ENCODE measurements at regions not wholly inside any gene's neighbourhood (a gene's known extent, or its start where the extent isn't known, plus 50 kb on each side); places are given as distances from the start of the nearest gene placed in this dataset.
"Not testable (repeated sequence)": the region's sequence is repeated elsewhere in the genome, so short reads cannot be mapped to it uniquely, and the experiment has no call there.

- no peak for DNase-seq (ENCODE audit: low spot score)
Observed at GRCh38 chr16:60553090-60553757, 1483.0 kb downstream of the CDH8 start.

DNA sequence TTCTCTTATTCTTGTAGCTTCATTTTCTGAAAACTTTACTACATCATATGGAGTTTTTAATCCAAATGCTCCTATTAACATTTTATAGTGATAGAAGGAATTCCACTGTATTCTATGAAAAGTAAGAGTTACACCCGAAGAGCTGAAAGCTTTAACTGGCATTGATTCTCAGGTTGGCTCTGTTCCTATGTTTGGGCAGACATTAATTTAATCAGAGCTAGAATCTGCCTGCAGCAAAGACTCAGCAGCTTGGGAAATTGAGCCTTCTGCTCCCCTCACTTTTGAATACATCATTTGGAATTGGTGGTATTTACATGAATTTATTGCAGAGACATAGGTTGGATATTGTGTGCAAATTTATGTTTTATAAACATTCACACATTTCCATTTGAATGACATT is 1494.7 kb downstream of the CDH8 start:
- peak; percentile 27 for DNase-seq (ENCODE audit: low spot score)

GRCh38 chr16:60510941-60511340 is 1525.3 kb downstream of the CDH8 start:
- no peak for DNase-seq (ENCODE audit: low spot score)

- DNase-seq (ENCODE audit: low spot score) = no peak
Observed at GRCh38 chr16:60510208-60510607, 1526.0 kb downstream of the CDH8 start.

GRCh38 chr16:60491273-60491672 is 1545.0 kb downstream of the CDH8 start:
- no peak for DNase-seq (ENCODE audit: low spot score)

DNA sequence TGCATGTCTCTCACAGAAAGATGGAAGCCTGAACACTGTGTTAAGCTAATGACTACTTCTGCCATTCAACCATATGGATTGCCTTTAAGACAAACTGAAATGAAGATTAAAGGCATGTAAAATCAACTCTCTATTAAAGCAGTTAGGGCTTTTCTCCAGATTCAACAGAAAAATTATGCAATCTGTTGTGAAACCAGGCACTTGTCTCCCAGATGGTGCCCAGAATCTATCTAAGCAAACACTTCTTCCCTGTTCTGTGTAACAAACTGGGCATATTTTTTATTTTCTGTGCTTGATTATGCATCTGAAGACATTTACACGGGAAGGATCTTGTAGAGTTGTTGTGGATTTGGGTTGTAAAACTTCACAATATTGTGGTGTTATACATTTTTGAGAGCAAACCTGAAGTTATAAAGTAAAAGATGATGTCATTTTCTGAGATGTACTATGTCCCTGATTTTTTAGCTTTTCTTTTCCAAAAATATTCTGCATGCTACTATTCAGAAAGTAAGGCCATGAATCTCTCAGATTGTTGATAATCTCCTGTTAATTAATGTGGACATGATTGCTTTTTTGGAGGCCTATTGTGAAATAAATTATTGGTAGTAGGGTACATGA is 1550.3 kb downstream of the CDH8 start:
- DNase-seq (ENCODE audit: low spot score) = peak; percentile 26

GRCh38 chr16:60484901-60485300 is 1551.3 kb downstream of the CDH8 start:
- no peak for DNase-seq (ENCODE audit: low spot score)

DNA sequence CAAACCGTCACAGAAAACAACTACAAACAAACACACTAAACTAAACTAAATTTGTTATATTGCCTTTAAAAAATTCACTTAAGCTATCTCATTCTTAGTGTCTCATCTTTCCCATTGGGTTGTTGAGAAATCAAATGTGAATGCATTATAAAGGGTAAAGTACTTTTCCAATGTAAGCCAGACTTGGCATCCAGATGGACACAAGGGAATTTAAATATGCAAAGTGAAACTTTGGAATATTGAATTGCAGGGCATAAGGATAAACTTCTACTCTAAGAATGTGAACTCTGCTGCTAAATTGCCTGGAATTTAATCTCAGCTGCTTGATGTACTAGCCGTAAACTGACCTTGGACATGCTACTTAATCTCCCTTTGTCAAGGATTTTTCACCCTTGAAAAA is 1554.6 kb downstream of the CDH8 start:
- DNase-seq (ENCODE audit: low spot score) = no peak

DNA sequence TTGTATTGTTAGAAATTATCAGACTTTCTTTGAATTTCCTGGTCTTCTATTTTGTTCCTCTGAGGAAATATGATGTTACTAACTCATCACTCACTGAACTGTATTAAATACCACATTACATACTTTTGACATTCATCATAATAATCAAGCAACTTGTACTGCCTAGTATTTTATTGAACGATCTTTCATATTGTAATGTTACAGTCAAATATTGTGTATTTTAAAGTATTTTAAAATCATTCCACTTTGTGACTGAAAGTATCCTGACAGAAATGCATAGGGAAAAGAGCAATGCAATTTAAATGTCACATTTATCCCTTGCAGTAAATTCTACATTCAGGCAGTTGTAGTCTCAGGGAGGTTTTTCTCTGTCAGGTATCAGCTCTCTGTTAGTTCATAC is 1557.4 kb downstream of the CDH8 start:
- no peak for DNase-seq (ENCODE audit: low spot score)

DNA sequence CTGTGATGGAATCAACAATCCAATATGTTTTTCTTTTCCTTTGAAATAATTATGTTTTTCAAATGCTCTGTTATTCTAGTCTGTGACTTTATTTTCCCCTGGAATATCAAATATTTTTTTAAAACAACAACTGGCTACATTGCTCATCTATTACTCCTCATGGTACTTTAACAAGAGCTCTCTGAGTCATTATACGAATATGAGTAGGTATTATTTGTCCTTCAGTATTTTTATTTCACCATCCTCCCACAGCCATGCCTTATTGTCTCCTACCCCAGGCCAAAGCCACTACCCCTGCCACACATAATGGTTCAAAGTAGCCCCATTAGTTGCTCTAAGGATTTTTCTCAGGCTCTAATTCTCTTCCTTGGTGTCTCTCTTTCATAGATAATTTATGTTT is 1572.3 kb downstream of the CDH8 start:
- DNase-seq (ENCODE audit: low spot score) = no peak

GRCh38 chr16:60459463-60459862 is 1576.8 kb downstream of the CDH8 start:
- no peak for DNase-seq (ENCODE audit: low spot score)

GRCh38 chr16:60458255-60458654 is 1578.0 kb downstream of the CDH8 start:
- DNase-seq (ENCODE audit: low spot score) = no peak

DNA sequence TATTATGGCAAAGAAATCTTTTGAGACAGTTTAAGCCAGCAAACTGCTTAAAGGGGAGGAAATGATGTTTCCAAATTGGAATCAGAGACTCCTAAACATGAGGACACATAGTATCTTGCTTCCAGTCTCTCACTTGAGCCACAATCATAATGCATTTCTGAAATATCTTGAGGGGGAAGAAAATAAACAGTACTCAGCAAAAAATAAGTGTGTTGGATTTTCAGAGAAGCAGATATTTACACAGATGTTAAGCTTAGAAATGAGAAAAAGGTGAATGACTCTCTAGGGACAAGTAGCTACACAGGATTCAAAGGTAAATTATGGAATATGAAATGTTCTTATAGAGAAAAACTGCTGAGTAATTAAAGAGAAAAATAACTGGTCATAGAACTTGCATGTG is 1583.6 kb downstream of the CDH8 start:
- DNase-seq (ENCODE audit: low spot score) = no peak

GRCh38 chr16:60438894-60439293 is 1597.3 kb downstream of the CDH8 start:
- no peak for DNase-seq (ENCODE audit: low spot score)

DNA sequence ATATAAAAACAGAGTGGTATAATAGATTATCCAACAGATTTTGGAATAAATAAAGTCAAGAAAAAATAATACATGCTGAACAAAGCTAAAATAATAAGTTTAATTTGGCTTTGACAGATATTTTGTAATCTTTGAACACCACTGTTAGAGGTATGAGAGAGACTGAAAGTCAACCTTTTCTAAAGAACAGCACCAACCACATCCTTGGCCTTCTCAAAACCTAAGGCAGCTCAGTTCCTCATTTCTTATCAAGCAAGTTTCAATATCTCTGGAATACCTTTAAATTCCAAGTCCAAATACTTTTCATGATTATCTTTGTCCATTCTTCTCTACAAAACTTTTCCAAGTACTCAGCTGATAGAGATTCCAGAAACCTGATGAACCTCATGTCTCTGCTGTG is 1603.8 kb downstream of the CDH8 start:
- no peak for DNase-seq (ENCODE audit: low spot score)

DNA sequence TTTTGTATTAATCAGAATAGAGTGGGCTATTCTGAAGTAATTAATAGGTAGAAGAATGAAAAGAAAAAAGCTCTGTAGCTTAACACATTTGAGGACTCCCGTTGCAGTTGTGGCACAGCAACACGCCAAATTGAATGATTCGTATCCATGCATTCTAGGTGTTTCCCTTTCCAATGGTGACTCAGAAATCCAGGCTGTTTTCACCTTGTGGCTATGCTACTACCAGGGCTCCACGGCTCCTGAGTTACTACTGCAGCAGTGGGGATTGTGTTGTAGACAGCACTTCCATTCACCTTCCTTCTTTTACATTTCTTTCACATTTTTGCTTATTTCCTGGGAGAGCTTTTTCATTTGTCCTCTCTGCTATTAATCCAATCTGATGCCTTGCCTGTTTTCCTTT is 1616.4 kb downstream of the CDH8 start:
- DNase-seq (ENCODE audit: low spot score) = no peak

- DNase-seq (ENCODE audit: low spot score) = no peak
Observed at GRCh38 chr16:60414613-60415012, 1621.6 kb downstream of the CDH8 start.

- DNase-seq (ENCODE audit: low spot score) = no peak
Observed at GRCh38 chr16:60413969-60414368, 1622.3 kb downstream of the CDH8 start.

DNA sequence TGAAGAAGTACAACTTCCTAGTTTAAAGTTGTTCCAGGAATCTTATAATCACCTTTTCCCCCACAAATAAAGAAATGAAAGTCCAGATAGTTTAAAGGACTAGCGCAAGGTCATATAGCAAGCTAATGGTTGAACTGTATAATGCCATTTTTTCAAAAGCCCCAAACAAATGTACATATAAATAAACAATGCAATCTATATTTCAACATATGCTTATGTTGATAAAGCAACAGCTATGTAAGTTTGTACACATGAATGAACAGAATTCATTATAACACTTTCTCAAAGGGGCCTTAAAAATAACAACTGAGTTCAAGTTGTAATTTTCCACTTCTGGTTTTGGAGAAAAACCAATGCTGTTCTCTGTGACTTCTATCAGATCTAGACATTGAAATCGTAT is 1628.6 kb downstream of the CDH8 start:
- no peak for DNase-seq (ENCODE audit: low spot score)

- no peak for DNase-seq (ENCODE audit: low spot score)
Observed at GRCh38 chr16:60407034-60407433, 1629.2 kb downstream of the CDH8 start.

DNA sequence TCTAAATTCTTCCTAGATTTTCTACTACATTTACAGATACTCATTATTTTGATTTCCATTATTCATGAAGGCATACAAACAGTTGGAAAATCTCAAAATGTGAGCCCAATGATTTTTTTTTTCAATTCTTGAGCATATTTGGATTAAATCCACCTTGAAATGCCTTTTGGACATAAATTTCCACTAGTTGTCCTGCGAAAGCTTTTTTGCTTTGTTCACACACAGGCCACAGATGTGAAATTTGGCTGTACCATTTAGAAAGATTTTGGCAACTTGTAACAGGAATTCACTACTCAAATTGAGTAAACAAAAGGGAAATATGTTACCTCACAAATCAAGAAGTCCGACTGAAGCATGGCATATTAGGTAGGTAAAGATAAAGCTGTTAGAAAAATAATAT is 1631.0 kb downstream of the CDH8 start:
- no peak for DNase-seq (ENCODE audit: low spot score)

DNA sequence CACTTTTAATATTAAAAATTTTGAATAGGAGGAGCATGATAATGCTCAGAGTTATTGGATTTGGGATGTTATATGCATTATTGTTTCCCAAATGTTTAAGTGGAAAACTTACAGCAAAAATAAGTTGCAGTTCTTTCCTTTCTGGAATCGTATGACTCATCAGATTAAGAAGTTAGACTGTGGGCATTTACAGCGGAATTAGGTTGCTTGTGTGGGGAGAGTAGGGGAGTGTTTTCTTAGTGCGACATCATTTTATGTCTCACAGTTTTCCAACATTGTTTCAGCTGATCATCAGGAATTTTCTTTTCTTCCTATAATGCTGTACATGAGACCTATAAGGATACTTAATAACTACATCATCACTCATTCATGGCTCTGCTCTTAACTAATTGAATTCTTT is 1631.8 kb downstream of the CDH8 start:
- no peak for DNase-seq (ENCODE audit: low spot score)

- not testable (repeated sequence) for DNase-seq (ENCODE audit: low spot score)
Observed at GRCh38 chr16:60402941-60403340, 1633.3 kb downstream of the CDH8 start.

- DNase-seq (ENCODE audit: low spot score) = no peak
Observed at GRCh38 chr16:60392380-60392779, 1643.9 kb downstream of the CDH8 start.

Measured in Ammon's horn (tissue), 1 donor.